ENCODE measurements at regions not wholly inside any gene's neighbourhood (a gene's known extent, or its start where the extent isn't known, plus 50 kb on each side); places are given as distances from the start of the nearest gene placed in this dataset.

DNA sequence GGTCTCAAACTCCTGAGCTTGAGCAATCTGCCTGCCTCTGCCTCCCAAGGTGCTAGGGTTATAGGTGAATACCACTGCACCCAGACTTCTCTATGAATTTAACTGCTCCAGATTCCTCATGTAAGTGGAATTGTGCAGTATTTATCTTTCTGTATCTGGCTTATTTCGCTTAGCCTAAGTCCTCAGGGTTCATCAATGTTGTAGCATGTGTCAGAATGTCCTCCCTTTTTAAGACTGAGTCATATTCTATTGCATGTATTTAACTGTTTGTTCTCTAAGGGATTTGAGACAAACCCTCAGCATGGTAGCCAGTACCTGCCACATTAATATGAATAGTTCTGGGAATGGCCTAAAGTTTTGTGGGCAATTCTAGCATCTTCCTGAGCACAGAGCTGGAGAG lies 53.9 kb upstream of the TUT7 start:
- TF ChIP-seq FOS (IDR thresholded peaks at IDR 0.05; ENCODE audit: low read depth, low read length), result no peak
- TF ChIP-seq CEBPB (IDR thresholded peaks at IDR 0.05; ENCODE audit: low read depth, low read length), result 0 out of 2 replicates have a peak, but pooled peaks have one; percentile 25
- no peak for TF ChIP-seq RFX5 (IDR thresholded peaks at IDR 0.05; ENCODE audit: low read depth, low read length)
- TF ChIP-seq BHLHE40 (IDR thresholded peaks at IDR 0.05; ENCODE audit: low read depth, low read length), result peak; percentile 30; the same call in 1 of the 2 replicates
- Histone ChIP-seq H3K9me1 (ENCODE audit: insufficient read depth, low read length) (peaks cover 6% of the 10 kb centered on the region), H2AK5ac (ENCODE audit: low read depth, low read length) (0 out of 2 replicates have a peak overlapping the region, but pooled peaks have one; percentile 3), H2AK9ac (replicated peaks; ENCODE audit: low read depth, low read length, poor library complexity) (no peak overlapping the region), H3K18ac (ENCODE audit: low read depth, low read length) (peak overlapping the region; percentile 62; the same call in 1 of the 2 replicates), H2AFZ (replicated peaks; ENCODE audit: low read length, poor library complexity) (peak overlapping the region; percentile 3), H3K36me3 (ENCODE audit: control insufficient read depth, insufficient read depth, low read length) (no peaks in the 10 kb centered on the region), H3K56ac (ENCODE audit: extremely low read depth, insufficient read depth, low read length) (no peak overlapping the region), H2BK120ac (ENCODE audit: low read depth, low read length) (peak overlapping the region; percentile 58; the same call in 1 of the 2 replicates), H3K27me3 (ENCODE audit: control insufficient read depth, insufficient read depth, low read length) (no peaks in the 10 kb centered on the region), H3K14ac (replicated peaks; ENCODE audit: low read depth, low read length) (no peak overlapping the region), H2BK5ac (ENCODE audit: low read depth, low read length, poor library complexity, severe bottlenecking) (peak overlapping the region; percentile 45), H3K4me1 (ENCODE audit: control insufficient read depth, insufficient read depth, low read length) (peaks cover 17% of the 10 kb centered on the region), H3K27ac (ENCODE audit: insufficient read depth, low read length) (no peak overlapping the region), H3K79me1 (ENCODE audit: low read depth in 1 of 2, low read length in 2 of 2) (no peaks in the 10 kb centered on the region), H3K9me3 (ENCODE audit: control insufficient read depth, insufficient read depth, low read length) (no peaks in the 10 kb centered on the region), H4K5ac (ENCODE audit: low read depth, low read length) (no peak overlapping the region), H3K4me3 (ENCODE audit: insufficient read depth, low read depth, low read length) (no peak overlapping the region), H4K20me1 (ENCODE audit: insufficient read depth, low read length) (peaks cover 4% of the 10 kb centered on the region; the same call in 1 of the 2 replicates), H3K4ac (ENCODE audit: low read depth, low read length) (no peak overlapping the region; the same call in 1 of the 2 replicates), H4K8ac (ENCODE audit: low read depth in 2 of 2, low read length in 2 of 2) (no peak overlapping the region), H2BK15ac (ENCODE audit: low read depth, low read length) (no peak overlapping the region), H3K23ac (ENCODE audit: low read depth, low read length) (no peak overlapping the region), H2BK20ac (ENCODE audit: low read depth, low read length) (no peak overlapping the region; the same call in 1 of the 2 replicates), H3K9ac (ENCODE audit: low read depth, low read length) (no peak overlapping the region), H4K91ac (ENCODE audit: insufficient read depth, low read depth, low read length) (no peak overlapping the region), H3K4me2 (ENCODE audit: low read depth, low read length) (no peak overlapping the region)
- no TSS peak for BruUV-seq (replicated peaks)
- DNase-seq (peak; percentile 73), ATAC-seq (ENCODE audit: low read depth) (peak; percentile 19)
- in situ Hi-C loops (cut with MboI; ENCODE audit: low sequenced_read_pairs), result no loop called here
- ChIA-PET CTCF (no interaction called here), POLR2A (ENCODE audit: unreplicated experiment) (no interaction called here)
- dilution Hi-C loops (cut with HindIII; ENCODE audit: low sequenced_read_pairs, unreplicated experiment), result no loop called here
- no CpG with 5 or more reads among the region's 1 CpG for WGBS, 2 experiments (ENCODE audit: extremely low coverage in 2 of 2, insufficient read length in 1 of 2)
- intact Hi-C loops (cut with micrococcal nuclease), result loop anchor here (5.0 kb wide), 1 partner anchor 126 kb away; the partner anchor contains the start of gene ISCA1
